ENCODE measurements at regions not wholly inside any gene's neighbourhood (a gene's known extent, or its start where the extent isn't known, plus 50 kb on each side); places are given as distances from the start of the nearest gene placed in this dataset.
"Not testable (repeated sequence)": the region's sequence is repeated elsewhere in the genome, so short reads cannot be mapped to it uniquely, and the experiment has no call there.

DNA sequence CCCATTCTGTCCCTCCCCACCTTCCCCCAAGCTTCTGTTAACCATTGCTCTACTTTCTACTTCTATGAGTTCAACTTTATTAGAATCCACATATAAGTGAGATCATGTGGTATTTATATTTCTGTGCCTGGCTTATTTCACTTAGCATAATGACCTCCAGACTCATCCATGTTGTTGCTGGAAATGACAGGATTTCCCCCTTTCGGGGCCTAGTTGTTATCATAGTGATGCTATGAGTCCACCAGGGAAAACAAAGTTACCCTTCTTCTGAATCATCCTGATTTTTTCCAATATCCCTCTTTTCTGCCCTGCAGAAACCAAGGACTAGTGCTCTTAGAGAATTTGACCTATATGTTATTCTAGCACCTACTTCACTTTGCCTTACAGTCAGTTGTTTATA is 53.2 kb upstream of the TERB2 start:
- H3K4me3 ChIP-seq (ENCODE audit: low read length); DNase-seq (ENCODE audit: low read depth): not testable (repeated sequence)

DNA sequence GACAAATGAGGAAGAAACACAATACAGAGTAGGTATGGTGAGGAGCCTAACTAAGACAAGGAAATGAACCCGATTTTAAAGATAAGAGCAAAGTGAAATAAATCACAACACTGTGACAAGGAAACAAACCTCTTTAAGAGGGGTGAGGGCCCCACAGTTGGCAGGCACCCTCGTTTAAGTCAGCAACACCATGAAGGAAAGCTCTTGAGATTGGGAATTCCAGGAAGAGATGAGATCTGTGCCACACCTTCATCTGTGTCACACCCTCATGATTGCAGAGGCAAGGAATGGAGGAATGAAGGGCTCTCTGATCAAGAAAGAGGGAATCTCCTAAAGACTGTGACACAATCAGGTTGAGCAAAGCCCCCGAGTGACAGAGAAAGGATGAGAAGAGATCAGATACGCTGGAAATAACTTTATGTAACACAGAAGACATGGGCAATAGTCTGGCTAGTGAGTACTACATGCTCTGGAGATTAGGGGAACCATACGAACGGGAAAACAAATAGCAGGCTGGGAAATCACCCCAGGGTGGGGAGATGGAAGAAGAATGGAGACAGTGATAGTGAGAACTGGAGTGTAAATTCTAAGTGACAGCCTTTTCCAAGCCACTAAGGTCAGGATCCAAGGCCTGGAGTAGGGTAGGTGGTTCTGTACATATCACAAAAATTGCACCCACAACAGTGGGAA is 51.7 kb upstream of the TERB2 start:
- not testable (repeated sequence) for H3K4me3 ChIP-seq (ENCODE audit: low read length); DNase-seq (ENCODE audit: low read depth)

Measured in AG10803 (cell line).